Left ventricle myocardium inferior (tissue), 1 donor: ENCODE measurements at regions not wholly inside any gene's neighbourhood (a gene's known extent, or its start where the extent isn't known, plus 50 kb on each side); places are given as distances from the start of the nearest gene placed in this dataset.

ENCODE experiments used
- DNase-seq: peaks from one replicate; pipeline ENCODE4 v3.0.0-alpha.2; 2020
- H3K27ac ChIP-seq: fragments of 200-600 bp; replicated peaks from 2 replicates; pipeline ENCODE4 v1.8.0; 2021
- H3K27me3 ChIP-seq: fragments of 200-600 bp; 2 replicates; pipeline ENCODE4 v1.8.0; 2021; ENCODE audit warnings: low read depth
- H3K36me3 ChIP-seq: fragments of 200-600 bp; 2 replicates; pipeline ENCODE4 v1.8.0; 2021
- H3K4me1 ChIP-seq: fragments of 200-600 bp; 2 replicates; pipeline ENCODE4 v1.8.0; 2021
- H3K4me3 ChIP-seq: fragments of 200-600 bp; 2 replicates; pipeline ENCODE4 v1.8.0; 2021; ENCODE audit warnings: mild to moderate bottlenecking, moderate library complexity
- H3K9me3 ChIP-seq: fragments of 200-600 bp; replicated peaks from 2 replicates; pipeline ENCODE4 v1.8.0; 2021
- intact Hi-C: fragments of 100-400 bp; cut with micrococcal nuclease; formaldehyde crosslinking; loops from one replicate; pipeline ENCODE4 v1.11.0; 2022
- TF ChIP-seq, protein P1 (sequence below): fragments of 200-600 bp; IDR thresholded peaks from 2 replicates; pipeline ENCODE4 v1.8.0; 2021; ENCODE audit warnings: antibody characterized with exemption, mild to moderate bottlenecking, borderline replicate concordance
- donor health status: DM: no; HTN: yes; CAD: no; lungs with severe emphysema.

DNA sequence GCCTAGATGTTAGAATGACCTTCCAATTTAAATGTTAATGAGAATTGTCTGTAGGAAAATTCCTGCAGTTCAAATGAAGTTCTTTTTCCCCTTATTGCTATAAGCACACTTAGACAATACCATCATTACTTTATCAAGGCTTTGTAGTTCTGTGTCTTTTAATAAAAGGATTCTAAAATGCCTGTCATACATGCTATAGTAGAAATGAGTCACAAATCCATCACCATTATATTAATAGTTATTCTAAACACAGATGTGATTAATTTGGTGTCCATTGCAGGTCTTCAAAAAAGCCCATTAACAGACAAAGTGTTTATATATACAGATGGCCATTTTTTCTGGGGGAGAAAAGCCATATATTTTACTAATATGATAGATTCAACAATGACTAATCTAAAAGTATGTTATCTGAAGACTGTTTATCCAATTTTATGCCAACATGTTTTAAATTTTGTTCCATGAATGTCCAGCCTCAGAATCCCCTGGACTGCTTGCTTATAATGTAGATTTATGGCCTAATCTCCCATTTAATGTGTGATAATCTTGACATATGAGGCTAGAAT lies 1678.3 kb upstream of the PCDH20 start:
- intact Hi-C loops, result no loop called here
- TF ChIP-seq, protein P1, sequence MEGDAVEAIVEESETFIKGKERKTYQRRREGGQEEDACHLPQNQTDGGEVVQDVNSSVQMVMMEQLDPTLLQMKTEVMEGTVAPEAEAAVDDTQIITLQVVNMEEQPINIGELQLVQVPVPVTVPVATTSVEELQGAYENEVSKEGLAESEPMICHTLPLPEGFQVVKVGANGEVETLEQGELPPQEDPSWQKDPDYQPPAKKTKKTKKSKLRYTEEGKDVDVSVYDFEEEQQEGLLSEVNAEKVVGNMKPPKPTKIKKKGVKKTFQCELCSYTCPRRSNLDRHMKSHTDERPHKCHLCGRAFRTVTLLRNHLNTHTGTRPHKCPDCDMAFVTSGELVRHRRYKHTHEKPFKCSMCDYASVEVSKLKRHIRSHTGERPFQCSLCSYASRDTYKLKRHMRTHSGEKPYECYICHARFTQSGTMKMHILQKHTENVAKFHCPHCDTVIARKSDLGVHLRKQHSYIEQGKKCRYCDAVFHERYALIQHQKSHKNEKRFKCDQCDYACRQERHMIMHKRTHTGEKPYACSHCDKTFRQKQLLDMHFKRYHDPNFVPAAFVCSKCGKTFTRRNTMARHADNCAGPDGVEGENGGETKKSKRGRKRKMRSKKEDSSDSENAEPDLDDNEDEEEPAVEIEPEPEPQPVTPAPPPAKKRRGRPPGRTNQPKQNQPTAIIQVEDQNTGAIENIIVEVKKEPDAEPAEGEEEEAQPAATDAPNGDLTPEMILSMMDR, result no peak
- Histone ChIP-seq H3K4me1 (no peaks in the 10 kb centered on the region), H3K36me3 (no peaks in the 10 kb centered on the region), H3K9me3 (no peaks in the 10 kb centered on the region), H3K27me3 (no peaks in the 10 kb centered on the region), H3K4me3 (no peak overlapping the region), H3K27ac (no peak overlapping the region)
- no peak for DNase-seq

DNA sequence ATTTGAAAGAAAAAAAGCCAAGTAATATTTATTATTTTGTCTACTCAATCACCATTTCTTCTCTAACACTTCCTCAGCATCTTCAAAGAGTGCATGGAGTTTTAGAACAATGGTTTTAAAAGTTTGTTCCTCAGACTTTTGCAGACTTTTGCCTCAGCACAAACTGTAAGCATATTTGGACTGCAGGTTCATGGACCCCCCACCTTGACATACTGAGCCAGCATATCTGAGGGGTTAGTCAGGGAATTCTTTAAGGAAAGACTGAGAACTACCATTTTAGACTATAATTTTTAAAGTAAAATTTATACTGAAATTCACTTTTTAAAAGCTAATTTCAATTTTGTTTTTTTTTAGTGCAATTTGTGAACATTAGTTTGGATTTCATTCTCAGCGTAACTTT lies 1676.8 kb upstream of the PCDH20 start:
- intact Hi-C loops, result no loop called here
- TF ChIP-seq, protein P1, result no peak

DNA sequence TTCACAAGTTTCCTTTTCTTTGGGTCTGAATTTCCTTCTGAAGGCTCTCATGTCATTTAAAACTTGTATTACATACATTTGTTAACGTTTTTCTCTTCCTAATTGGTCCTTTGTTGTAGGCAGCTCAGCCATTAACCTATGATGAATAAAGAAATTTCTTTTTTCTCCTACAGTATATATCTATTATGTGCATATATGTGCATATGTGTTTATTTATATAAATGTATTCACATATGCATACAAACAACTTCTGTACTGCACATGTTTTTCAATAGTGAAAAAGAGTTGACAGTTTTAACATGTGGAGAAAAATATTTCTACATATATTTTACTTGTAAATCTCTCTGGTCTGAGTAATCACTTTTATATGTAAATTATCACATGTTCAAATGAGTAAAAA lies 1674.9 kb upstream of the PCDH20 start:
- Histone ChIP-seq H3K9me3 (peaks cover 5% of the 10 kb centered on the region), H3K27ac (no peak overlapping the region), H3K4me3 (no peak overlapping the region), H3K36me3 (no peaks in the 10 kb centered on the region), H3K4me1 (no peaks in the 10 kb centered on the region), H3K27me3 (no peaks in the 10 kb centered on the region)
- no peak for DNase-seq
- TF ChIP-seq, protein P1, result no peak
- intact Hi-C loops, result no loop called here

More for the DNA sequence above, 1676.8 kb upstream of the PCDH20 start:
- Histone ChIP-seq H3K9me3 (no peaks in the 10 kb centered on the region), H3K4me3 (no peak overlapping the region), H3K4me1 (no peaks in the 10 kb centered on the region), H3K27me3 (no peaks in the 10 kb centered on the region), H3K36me3 (no peaks in the 10 kb centered on the region), H3K27ac (no peak overlapping the region)
- DNase-seq, result no peak

- H3K9me3 ChIP-seq, result peaks cover 10% of the 10 kb centered on the region
- TF ChIP-seq, protein P1, result no peak
- DNase-seq, result no peak
- H3K27me3 ChIP-seq, result no peaks in the 10 kb centered on the region
- no peak overlapping the region for H3K27ac ChIP-seq
- intact Hi-C loops, result no loop called here
- H3K36me3 ChIP-seq, result no peaks in the 10 kb centered on the region
- H3K4me3 ChIP-seq, result no peak overlapping the region
- H3K4me1 ChIP-seq, result no peaks in the 10 kb centered on the region
Observed at GRCh38 chr13:63088226-63088625, 1672.6 kb upstream of the PCDH20 start.

- intact Hi-C loops, result no loop called here
- no peak overlapping the region for H3K27ac ChIP-seq
- no peaks in the 10 kb centered on the region for H3K27me3 ChIP-seq
- no peak overlapping the region for H3K4me3 ChIP-seq
- TF ChIP-seq, protein P1, result no peak
- H3K9me3 ChIP-seq, result peaks cover 25% of the 10 kb centered on the region
- H3K4me1 ChIP-seq, result no peaks in the 10 kb centered on the region
- DNase-seq, result no peak
- no peaks in the 10 kb centered on the region for H3K36me3 ChIP-seq
Observed at GRCh38 chr13:63086286-63086685, 1670.6 kb upstream of the PCDH20 start.

DNA sequence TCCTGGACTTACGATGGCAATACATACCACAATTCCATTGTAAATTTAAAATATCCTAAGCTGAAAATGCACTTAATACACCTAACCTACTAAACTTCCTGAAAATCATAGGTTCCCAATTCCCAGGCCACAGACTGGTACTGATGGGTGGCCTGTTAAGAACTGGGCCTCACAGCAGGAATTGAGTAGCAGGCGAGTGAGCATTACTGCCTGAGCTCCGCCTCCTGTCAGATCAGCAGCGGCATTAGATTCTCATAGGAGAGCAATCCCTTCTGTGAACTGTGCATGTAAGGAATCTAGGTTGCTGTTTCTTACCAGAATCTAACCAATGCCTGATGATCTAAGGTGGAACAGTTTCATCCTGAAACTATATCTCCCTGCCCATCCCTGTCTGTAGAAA lies 1670.2 kb upstream of the PCDH20 start:
- Histone ChIP-seq H3K27me3 (no peaks in the 10 kb centered on the region), H3K27ac (no peak overlapping the region), H3K4me1 (no peaks in the 10 kb centered on the region), H3K36me3 (no peaks in the 10 kb centered on the region), H3K9me3 (peaks cover 29% of the 10 kb centered on the region), H3K4me3 (no peak overlapping the region)
- DNase-seq, result no peak
- TF ChIP-seq, protein P1, result no peak
- intact Hi-C loops, result no loop called here
